HL-60 (cell line): ENCODE measurements at regions not wholly inside any gene's neighbourhood (a gene's known extent, or its start where the extent isn't known, plus 50 kb on each side); places are given as distances from the start of the nearest gene placed in this dataset.

Experiments
- DNase-seq, 2 experiments: peaks; one replicate each; pipeline ENCODE4 v3.0.0-alpha.2; 2010 to 2020; ENCODE audit warnings: low read depth in 1 of 2, low spot score in 1 of 2
- H3K27ac ChIP-seq: fragments of 250-450 bp; sonication (Bioruptor Pico); replicated peaks from 2 replicates; pipeline ENCODE4 v1.5.1; 2020; ENCODE audit warnings: mild to moderate bottlenecking, moderate library complexity
- H3K27me3 ChIP-seq: fragments of 250-450 bp; sonication (Bioruptor Pico); 2 replicates; pipeline ENCODE4 v1.5.1; 2021; ENCODE audit warnings: mild to moderate bottlenecking, moderate library complexity; ENCODE audit not compliant: insufficient read depth, poor library complexity, severe bottlenecking
- H3K4me3 ChIP-seq: replicated peaks from 2 replicates; pipeline ENCODE4 v1.5.1; 2011; ENCODE audit warnings: mild to moderate bottlenecking, control low read depth, low read length; ENCODE audit not compliant: insufficient read depth
- GABPA ChIP-seq: IDR thresholded peaks from 2 replicates; pipeline ENCODE4 v1.6.1; 2012; ENCODE audit warnings: low read depth
- POLR2AphosphoS5 ChIP-seq: IDR thresholded peaks from 2 replicates; pipeline ENCODE4 v1.6.1; 2012; ENCODE audit warnings: low read depth
- SPI1 ChIP-seq: IDR thresholded peaks from 2 replicates; pipeline ENCODE4 v1.6.1; 2012; ENCODE audit warnings: low read depth, mild to moderate bottlenecking, borderline replicate concordance
- TF ChIP-seq, protein P1 (sequence below): IDR thresholded peaks from 2 replicates; pipeline ENCODE4 v1.6.1; 2012; ENCODE audit warnings: low read depth; ENCODE audit not compliant: insufficient replicate concordance
- TF ChIP-seq, protein P2 (sequence below): IDR thresholded peaks from one replicate; pipeline ENCODE4 v1.5.1; 2011; ENCODE audit warnings: low read length, control low read depth, inconsistent platforms; ENCODE audit not compliant: insufficient read depth

DNA sequence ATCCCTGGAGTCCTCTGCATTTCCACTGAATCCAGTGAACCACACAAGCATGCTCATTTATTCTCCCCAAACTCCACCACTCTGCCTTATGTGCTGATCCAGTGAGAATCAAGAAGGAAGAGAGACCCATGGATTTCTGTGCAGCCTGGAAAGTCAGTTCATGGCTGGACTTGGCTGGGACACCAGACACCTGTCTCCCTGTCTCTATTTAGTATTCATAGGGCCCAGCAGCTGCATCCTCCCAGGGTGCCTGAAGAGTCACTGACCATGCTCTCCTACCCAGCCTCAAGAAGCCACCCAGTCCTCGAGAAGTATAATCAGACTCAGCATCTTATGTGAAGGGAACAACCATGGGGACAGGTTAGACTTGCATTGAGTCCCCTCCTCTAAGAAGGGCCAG is 83.2 kb downstream of the ZNF280B start:
- TF ChIP-seq, protein P1, sequence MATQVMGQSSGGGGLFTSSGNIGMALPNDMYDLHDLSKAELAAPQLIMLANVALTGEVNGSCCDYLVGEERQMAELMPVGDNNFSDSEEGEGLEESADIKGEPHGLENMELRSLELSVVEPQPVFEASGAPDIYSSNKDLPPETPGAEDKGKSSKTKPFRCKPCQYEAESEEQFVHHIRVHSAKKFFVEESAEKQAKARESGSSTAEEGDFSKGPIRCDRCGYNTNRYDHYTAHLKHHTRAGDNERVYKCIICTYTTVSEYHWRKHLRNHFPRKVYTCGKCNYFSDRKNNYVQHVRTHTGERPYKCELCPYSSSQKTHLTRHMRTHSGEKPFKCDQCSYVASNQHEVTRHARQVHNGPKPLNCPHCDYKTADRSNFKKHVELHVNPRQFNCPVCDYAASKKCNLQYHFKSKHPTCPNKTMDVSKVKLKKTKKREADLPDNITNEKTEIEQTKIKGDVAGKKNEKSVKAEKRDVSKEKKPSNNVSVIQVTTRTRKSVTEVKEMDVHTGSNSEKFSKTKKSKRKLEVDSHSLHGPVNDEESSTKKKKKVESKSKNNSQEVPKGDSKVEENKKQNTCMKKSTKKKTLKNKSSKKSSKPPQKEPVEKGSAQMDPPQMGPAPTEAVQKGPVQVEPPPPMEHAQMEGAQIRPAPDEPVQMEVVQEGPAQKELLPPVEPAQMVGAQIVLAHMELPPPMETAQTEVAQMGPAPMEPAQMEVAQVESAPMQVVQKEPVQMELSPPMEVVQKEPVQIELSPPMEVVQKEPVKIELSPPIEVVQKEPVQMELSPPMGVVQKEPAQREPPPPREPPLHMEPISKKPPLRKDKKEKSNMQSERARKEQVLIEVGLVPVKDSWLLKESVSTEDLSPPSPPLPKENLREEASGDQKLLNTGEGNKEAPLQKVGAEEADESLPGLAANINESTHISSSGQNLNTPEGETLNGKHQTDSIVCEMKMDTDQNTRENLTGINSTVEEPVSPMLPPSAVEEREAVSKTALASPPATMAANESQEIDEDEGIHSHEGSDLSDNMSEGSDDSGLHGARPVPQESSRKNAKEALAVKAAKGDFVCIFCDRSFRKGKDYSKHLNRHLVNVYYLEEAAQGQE = no peak
- no peak for TF ChIP-seq SPI1
- TF ChIP-seq GABPA = no peak
- Histone ChIP-seq H3K27ac (no peak overlapping the region), H3K4me3 (no peak overlapping the region), H3K27me3 (peaks cover 19% of the 10 kb centered on the region)
- DNase-seq = no peak

DNA sequence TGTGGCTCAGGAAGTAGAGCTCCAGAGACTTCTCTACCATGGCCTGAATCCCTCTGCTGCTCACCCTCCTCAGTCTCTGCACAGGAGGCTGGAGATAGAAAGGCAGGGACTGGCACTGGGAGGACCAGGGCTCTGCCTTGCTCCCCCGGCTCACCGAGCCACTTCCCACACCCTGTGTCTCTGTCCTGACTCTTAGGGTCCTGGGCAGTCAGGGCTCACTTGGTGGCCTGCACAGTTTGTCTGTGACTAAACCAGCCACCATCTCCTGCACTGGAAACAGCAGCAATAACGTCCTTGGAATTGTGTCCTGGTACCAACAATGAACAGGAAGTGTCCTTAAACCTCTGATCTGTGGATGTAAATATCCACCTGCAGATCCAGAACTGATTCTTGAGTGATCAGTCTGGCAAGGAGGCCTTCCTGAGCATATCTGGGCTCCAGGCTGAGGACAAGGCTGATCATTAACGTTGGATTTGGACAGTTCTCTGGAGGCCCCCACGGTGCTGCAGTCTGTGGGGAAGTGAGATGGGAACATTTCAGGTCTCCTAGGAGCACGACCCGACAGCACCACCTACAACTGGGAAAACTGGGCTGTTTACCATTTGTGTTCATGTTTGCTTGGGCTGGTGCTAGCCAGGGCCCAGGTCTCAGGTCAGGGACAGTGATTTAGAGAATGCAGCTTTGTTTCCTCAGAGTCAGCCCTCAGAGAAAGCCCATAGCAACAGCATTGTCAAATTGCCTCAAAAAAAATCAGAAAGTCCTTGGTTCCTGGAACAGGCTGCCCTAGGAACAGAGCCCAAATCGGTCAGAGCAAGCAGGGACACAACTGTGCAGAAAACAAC is 82.5 kb downstream of the ZNF280B start:
- DNase-seq = no peak
- Histone ChIP-seq H3K27me3 (peaks cover 12% of the 10 kb centered on the region), H3K27ac (no peak overlapping the region), H3K4me3 (no peak overlapping the region)
- TF ChIP-seq, protein P1 = no peak
- TF ChIP-seq GABPA (no peak), POLR2AphosphoS5 (no peak), SPI1 (no peak)
- TF ChIP-seq, protein P2, sequence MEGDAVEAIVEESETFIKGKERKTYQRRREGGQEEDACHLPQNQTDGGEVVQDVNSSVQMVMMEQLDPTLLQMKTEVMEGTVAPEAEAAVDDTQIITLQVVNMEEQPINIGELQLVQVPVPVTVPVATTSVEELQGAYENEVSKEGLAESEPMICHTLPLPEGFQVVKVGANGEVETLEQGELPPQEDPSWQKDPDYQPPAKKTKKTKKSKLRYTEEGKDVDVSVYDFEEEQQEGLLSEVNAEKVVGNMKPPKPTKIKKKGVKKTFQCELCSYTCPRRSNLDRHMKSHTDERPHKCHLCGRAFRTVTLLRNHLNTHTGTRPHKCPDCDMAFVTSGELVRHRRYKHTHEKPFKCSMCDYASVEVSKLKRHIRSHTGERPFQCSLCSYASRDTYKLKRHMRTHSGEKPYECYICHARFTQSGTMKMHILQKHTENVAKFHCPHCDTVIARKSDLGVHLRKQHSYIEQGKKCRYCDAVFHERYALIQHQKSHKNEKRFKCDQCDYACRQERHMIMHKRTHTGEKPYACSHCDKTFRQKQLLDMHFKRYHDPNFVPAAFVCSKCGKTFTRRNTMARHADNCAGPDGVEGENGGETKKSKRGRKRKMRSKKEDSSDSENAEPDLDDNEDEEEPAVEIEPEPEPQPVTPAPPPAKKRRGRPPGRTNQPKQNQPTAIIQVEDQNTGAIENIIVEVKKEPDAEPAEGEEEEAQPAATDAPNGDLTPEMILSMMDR = no peak

GRCh38 chr22:22427542-22428065 is 80.9 kb downstream of the ZNF280B start:
- Histone ChIP-seq H3K27ac (no peak overlapping the region), H3K27me3 (no peaks in the 10 kb centered on the region), H3K4me3 (no peak overlapping the region)
- TF ChIP-seq, protein P1 = no peak
- TF ChIP-seq SPI1 = no peak
- no peak for DNase-seq
